GM12878 (cell line): ENCODE measurements at regions not wholly inside any gene's neighbourhood (a gene's known extent, or its start where the extent isn't known, plus 50 kb on each side); places are given as distances from the start of the nearest gene placed in this dataset.

ENCODE experiments used
- EZH2 ChIP-seq: IDR thresholded peaks from 2 replicates; pipeline ENCODE4 v1.6.1; 2012; ENCODE audit warnings: low read depth, mild to moderate bottlenecking, control low read depth, inconsistent platforms, low read length, borderline replicate concordance; ENCODE audit not compliant: control insufficient read depth
- JUND ChIP-seq: IDR thresholded peaks from 2 replicates; pipeline ENCODE4 v1.6.1; 2012; ENCODE audit warnings: low read depth, mild to moderate bottlenecking, low read length, improper control_type of control experiment, moderate library complexity
- NFYA ChIP-seq: IDR thresholded peaks from 2 replicates; pipeline ENCODE4 v1.6.1; 2011; ENCODE audit warnings: low read depth, mild to moderate bottlenecking, low read length, improper control_type of control experiment, borderline replicate concordance
- POLR2AphosphoS5 ChIP-seq: IDR thresholded peaks from 2 replicates; pipeline ENCODE4 v1.6.1; 2011; ENCODE audit warnings: mild to moderate bottlenecking, low read length, inconsistent platforms
- TAF1 ChIP-seq: IDR thresholded peaks from 2 replicates; pipeline ENCODE4 v1.6.1; 2011; ENCODE audit warnings: mild to moderate bottlenecking, low read depth, low read length, borderline replicate concordance
- ZNF384 ChIP-seq: IDR thresholded peaks from 2 replicates; pipeline ENCODE4 v1.6.1; 2012; ENCODE audit warnings: low read depth, mild to moderate bottlenecking, low read length, improper control_type of control experiment, borderline replicate concordance
- TF ChIP-seq, protein P1 (sequence below), 3 experiments: IDR thresholded peaks in 2 of 3; conservative IDR thresholded peaks in 1 of 3; 2 replicates each; pipeline ENCODE4 v1.5.1; 2011; ENCODE audit warnings: low read depth in 3 of 3, low read length in 3 of 3, mild to moderate bottlenecking in 3 of 3, control low read depth in 2 of 3, moderate library complexity in 2 of 3, inconsistent platforms in 1 of 3, mixed read lengths in 1 of 3; ENCODE audit not compliant: control insufficient read depth in 2 of 3, insufficient read depth in 1 of 3; ENCODE audit errors: extremely low read depth in 1 of 3
- TF ChIP-seq, protein P2 (sequence below): IDR thresholded peaks from 2 replicates; pipeline ENCODE4 v1.6.1; 2012; ENCODE audit warnings: improper control_type of control experiment, low read depth, low read length; ENCODE audit not compliant: insufficient replicate concordance
- TF ChIP-seq, protein P3 (sequence below): IDR thresholded peaks from 2 replicates; pipeline ENCODE4 v1.6.1; 2011; ENCODE audit warnings: borderline replicate concordance, low read depth, mild to moderate bottlenecking, moderate library complexity, mixed read lengths, low read length; ENCODE audit not compliant: insufficient read depth; ENCODE audit errors: extremely low read length

GRCh38 chr6:153368131-153368530 is 237.0 kb upstream of the RGS17 start:
- TF ChIP-seq TAF1 (no peak), ZNF384 (no peak), JUND (no peak), POLR2AphosphoS5 (no peak), EZH2 (no peak), NFYA (no peak)
- TF ChIP-seq, protein P1, sequence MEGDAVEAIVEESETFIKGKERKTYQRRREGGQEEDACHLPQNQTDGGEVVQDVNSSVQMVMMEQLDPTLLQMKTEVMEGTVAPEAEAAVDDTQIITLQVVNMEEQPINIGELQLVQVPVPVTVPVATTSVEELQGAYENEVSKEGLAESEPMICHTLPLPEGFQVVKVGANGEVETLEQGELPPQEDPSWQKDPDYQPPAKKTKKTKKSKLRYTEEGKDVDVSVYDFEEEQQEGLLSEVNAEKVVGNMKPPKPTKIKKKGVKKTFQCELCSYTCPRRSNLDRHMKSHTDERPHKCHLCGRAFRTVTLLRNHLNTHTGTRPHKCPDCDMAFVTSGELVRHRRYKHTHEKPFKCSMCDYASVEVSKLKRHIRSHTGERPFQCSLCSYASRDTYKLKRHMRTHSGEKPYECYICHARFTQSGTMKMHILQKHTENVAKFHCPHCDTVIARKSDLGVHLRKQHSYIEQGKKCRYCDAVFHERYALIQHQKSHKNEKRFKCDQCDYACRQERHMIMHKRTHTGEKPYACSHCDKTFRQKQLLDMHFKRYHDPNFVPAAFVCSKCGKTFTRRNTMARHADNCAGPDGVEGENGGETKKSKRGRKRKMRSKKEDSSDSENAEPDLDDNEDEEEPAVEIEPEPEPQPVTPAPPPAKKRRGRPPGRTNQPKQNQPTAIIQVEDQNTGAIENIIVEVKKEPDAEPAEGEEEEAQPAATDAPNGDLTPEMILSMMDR (IDR thresholded peaks at IDR 0.05 in 2 of 3, conservative IDR thresholded peaks at IDR 0.05 in 1 of 3; ENCODE audit: control insufficient read depth in 2 of 3, extremely low read depth in 1 of 3, insufficient read depth in 1 of 3, low read depth in 3 of 3, low read length in 3 of 3), result no peak
- TF ChIP-seq, protein P2, sequence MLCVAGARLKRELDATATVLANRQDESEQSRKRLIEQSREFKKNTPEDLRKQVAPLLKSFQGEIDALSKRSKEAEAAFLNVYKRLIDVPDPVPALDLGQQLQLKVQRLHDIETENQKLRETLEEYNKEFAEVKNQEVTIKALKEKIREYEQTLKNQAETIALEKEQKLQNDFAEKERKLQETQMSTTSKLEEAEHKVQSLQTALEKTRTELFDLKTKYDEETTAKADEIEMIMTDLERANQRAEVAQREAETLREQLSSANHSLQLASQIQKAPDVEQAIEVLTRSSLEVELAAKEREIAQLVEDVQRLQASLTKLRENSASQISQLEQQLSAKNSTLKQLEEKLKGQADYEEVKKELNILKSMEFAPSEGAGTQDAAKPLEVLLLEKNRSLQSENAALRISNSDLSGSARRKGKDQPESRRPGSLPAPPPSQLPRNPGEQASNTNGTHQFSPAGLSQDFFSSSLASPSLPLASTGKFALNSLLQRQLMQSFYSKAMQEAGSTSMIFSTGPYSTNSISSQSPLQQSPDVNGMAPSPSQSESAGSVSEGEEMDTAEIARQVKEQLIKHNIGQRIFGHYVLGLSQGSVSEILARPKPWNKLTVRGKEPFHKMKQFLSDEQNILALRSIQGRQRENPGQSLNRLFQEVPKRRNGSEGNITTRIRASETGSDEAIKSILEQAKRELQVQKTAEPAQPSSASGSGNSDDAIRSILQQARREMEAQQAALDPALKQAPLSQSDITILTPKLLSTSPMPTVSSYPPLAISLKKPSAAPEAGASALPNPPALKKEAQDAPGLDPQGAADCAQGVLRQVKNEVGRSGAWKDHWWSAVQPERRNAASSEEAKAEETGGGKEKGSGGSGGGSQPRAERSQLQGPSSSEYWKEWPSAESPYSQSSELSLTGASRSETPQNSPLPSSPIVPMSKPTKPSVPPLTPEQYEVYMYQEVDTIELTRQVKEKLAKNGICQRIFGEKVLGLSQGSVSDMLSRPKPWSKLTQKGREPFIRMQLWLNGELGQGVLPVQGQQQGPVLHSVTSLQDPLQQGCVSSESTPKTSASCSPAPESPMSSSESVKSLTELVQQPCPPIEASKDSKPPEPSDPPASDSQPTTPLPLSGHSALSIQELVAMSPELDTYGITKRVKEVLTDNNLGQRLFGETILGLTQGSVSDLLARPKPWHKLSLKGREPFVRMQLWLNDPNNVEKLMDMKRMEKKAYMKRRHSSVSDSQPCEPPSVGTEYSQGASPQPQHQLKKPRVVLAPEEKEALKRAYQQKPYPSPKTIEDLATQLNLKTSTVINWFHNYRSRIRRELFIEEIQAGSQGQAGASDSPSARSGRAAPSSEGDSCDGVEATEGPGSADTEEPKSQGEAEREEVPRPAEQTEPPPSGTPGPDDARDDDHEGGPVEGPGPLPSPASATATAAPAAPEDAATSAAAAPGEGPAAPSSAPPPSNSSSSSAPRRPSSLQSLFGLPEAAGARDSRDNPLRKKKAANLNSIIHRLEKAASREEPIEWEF, result no peak
- TF ChIP-seq, protein P3, sequence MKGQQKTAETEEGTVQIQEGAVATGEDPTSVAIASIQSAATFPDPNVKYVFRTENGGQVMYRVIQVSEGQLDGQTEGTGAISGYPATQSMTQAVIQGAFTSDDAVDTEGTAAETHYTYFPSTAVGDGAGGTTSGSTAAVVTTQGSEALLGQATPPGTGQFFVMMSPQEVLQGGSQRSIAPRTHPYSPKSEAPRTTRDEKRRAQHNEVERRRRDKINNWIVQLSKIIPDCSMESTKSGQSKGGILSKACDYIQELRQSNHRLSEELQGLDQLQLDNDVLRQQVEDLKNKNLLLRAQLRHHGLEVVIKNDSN, result no peak
